GM23338 (cell line): ENCODE measurements at regions not wholly inside any gene's neighbourhood (a gene's known extent, or its start where the extent isn't known, plus 50 kb on each side); places are given as distances from the start of the nearest gene placed in this dataset.

Source experiments
- ATAC-seq: fragments of 200-7000 bp; cut with Tn5 transposase; 3 replicates; pipeline ENCODE4 v1.9.1; 2020
- DNase-seq: peaks from one replicate; pipeline ENCODE4 v3.0.0-alpha.2; 2015; ENCODE audit warnings: low spot score
- H2AFZ ChIP-seq: fragments of 200-600 bp; sonication (generic); 2 replicates; pipeline ENCODE4 v1.8.0; 2016; ENCODE audit warnings: antibody characterized with exemption, mild to moderate bottlenecking, moderate library complexity
- H3F3A ChIP-seq: fragments of 200-600 bp; sonication (generic); replicated peaks from 2 replicates; pipeline ENCODE4 v1.8.0; 2017; ENCODE audit warnings: antibody characterized with exemption, mixed run types, low read depth
- H3K27ac ChIP-seq: fragments of 200-600 bp; sonication (generic); 2 replicates; pipeline ENCODE4 v1.6.1; 2016; ENCODE audit warnings: low read depth
- H3K27me3 ChIP-seq: fragments of 200-600 bp; sonication (generic); 2 replicates; pipeline ENCODE4 v1.8.0; 2016; ENCODE audit warnings: mild to moderate bottlenecking, mixed run types, moderate library complexity; ENCODE audit not compliant: insufficient read depth
- H3K36me3 ChIP-seq: fragments of 200-600 bp; sonication (generic); 2 replicates; pipeline ENCODE4 v1.8.0; 2016; ENCODE audit warnings: mild to moderate bottlenecking; ENCODE audit not compliant: insufficient read depth
- H3K4me1 ChIP-seq: fragments of 200-600 bp; sonication (generic); 2 replicates; pipeline ENCODE4 v1.8.0; 2016; ENCODE audit warnings: mild to moderate bottlenecking, moderate library complexity; ENCODE audit not compliant: insufficient read depth
- H3K4me2 ChIP-seq: fragments of 200-600 bp; sonication (generic); 2 replicates; pipeline ENCODE4 v1.7.1; 2017; ENCODE audit warnings: mixed run types
- H3K4me3 ChIP-seq: fragments of 200-600 bp; sonication (generic); 2 replicates; pipeline ENCODE4 v1.6.1; 2016; ENCODE audit warnings: mixed run types
- H3K79me2 ChIP-seq: fragments of 200-600 bp; sonication (generic); replicated peaks from 2 replicates; pipeline ENCODE4 v1.8.0; 2017; ENCODE audit warnings: mild to moderate bottlenecking; ENCODE audit not compliant: insufficient read depth
- H3K9me2 ChIP-seq: fragments of 200-600 bp; sonication (generic); 2 replicates; pipeline ENCODE4 v1.8.0; 2017; ENCODE audit not compliant: insufficient read depth
- H4K20me1 ChIP-seq: fragments of 200-600 bp; sonication (generic); replicated peaks from 2 replicates; pipeline ENCODE4 v1.8.0; 2017; ENCODE audit warnings: mild to moderate bottlenecking; ENCODE audit not compliant: insufficient read depth
- H3K27ac Mint-ChIP-seq: 2 replicates; pipeline ENCODE4 v1.8.0; 2020; ENCODE audit warnings: inconsistent platforms, mild to moderate bottlenecking, moderate library complexity, mixed read lengths
- H3K27me3 Mint-ChIP-seq: 3 replicates; pipeline ENCODE4 v1.8.0; 2022; ENCODE audit warnings: low read depth, mild to moderate bottlenecking, moderate library complexity, mixed read lengths, inconsistent platforms; ENCODE audit not compliant: insufficient read depth, poor library complexity
- H3K36me3 Mint-ChIP-seq: 3 replicates; pipeline ENCODE4 v1.8.0; 2021; ENCODE audit warnings: low read depth, mild to moderate bottlenecking, inconsistent platforms, moderate library complexity, mixed read lengths
- H3K4me1 Mint-ChIP-seq: 3 replicates; pipeline ENCODE4 v1.8.0; 2020; ENCODE audit warnings: mild to moderate bottlenecking, inconsistent platforms, mixed read lengths
- H3K4me3 Mint-ChIP-seq: 3 replicates; pipeline ENCODE4 v1.8.0; 2021; ENCODE audit warnings: moderate library complexity, mild to moderate bottlenecking, inconsistent platforms, mixed read lengths
- H3K9me3 Mint-ChIP-seq: 3 replicates; pipeline ENCODE4 v1.8.0; 2020; ENCODE audit warnings: moderate library complexity, mild to moderate bottlenecking, inconsistent platforms, mixed read lengths
- CREB1 ChIP-seq: fragments of 250-450 bp; sonication (Bioruptor Pico); IDR thresholded peaks from 2 replicates; pipeline ENCODE4 v1.5.0; 2020; ENCODE audit warnings: low read depth, mild to moderate bottlenecking, moderate library complexity
- ETS1 ChIP-seq: IDR thresholded peaks from 2 replicates; pipeline ENCODE4 v1.6.1; 2016; ENCODE audit warnings: antibody characterized with exemption
- EZH2 ChIP-seq: fragments of 200-600 bp; sonication (generic); IDR thresholded peaks from one replicate; pipeline ENCODE4 v1.8.0; 2017; ENCODE audit warnings: antibody characterized with exemption, mild to moderate bottlenecking, low read depth; ENCODE audit not compliant: unreplicated experiment
- EZH2phosphoT487 ChIP-seq: fragments of 200-600 bp; sonication (generic); IDR thresholded peaks from one replicate; pipeline ENCODE4 v1.8.1; 2018; ENCODE audit warnings: antibody characterized with exemption; ENCODE audit not compliant: unreplicated experiment
- JUNB ChIP-seq: IDR thresholded peaks from one replicate; pipeline ENCODE4 v1.6.1; 2016; ENCODE audit warnings: antibody characterized with exemption; ENCODE audit not compliant: unreplicated experiment
- POLR2AphosphoS5 ChIP-seq: IDR thresholded peaks from 2 replicates; pipeline ENCODE4 v1.6.1; 2016; ENCODE audit warnings: antibody characterized with exemption, low read depth
- REST ChIP-seq: IDR thresholded peaks from one replicate; pipeline ENCODE4 v1.6.1; 2018; ENCODE audit warnings: antibody characterized with exemption; ENCODE audit not compliant: unreplicated experiment
- STAT1 ChIP-seq: IDR thresholded peaks from one replicate; pipeline ENCODE4 v1.6.1; 2016; ENCODE audit warnings: antibody characterized with exemption; ENCODE audit not compliant: unreplicated experiment
- ZNF114 ChIP-seq: fragments of 250-450 bp; sonication (Bioruptor Pico); IDR thresholded peaks from 2 replicates; pipeline ENCODE4 v1.5.0; 2020; ENCODE audit warnings: mild to moderate bottlenecking, moderate library complexity
- ZNF331 ChIP-seq: fragments of 250-450 bp; sonication (Bioruptor Pico); IDR thresholded peaks from 2 replicates; pipeline ENCODE4 v1.5.0; 2020; ENCODE audit warnings: low read depth, mild to moderate bottlenecking, moderate library complexity

GRCh38 chr12:131249246-131250027, 295.7 kb downstream of the ADGRD1 start:
- Histone ChIP-seq H3K36me3 (no peaks in the 10 kb centered on the region), H3K4me2 (no peak overlapping the region), H3K9me2 (no peaks in the 10 kb centered on the region), H3K79me2 (no peaks in the 10 kb centered on the region), H4K20me1 (no peaks in the 10 kb centered on the region), H3K4me3 (no peak overlapping the region), H3K27me3 (no peaks in the 10 kb centered on the region), H3K4me1 (no peaks in the 10 kb centered on the region), H3K27ac (no peak overlapping the region), H3F3A (no peaks in the 10 kb centered on the region), H2AFZ (no peak overlapping the region)
- Mint-ChIP-seq H3K9me3 (peaks cover 22% of the 10 kb centered on the region), H3K27me3 (peaks cover 11% of the 10 kb centered on the region), H3K4me3 (no peak overlapping the region), H3K36me3 (no peaks in the 10 kb centered on the region; the same call in 2 of the 3 replicates), H3K4me1 (0 out of 3 replicates have a peak, but pooled peaks cover 2% of the 10 kb centered on the region), H3K27ac (no peak overlapping the region)
- no peak for DNase-seq
- TF ChIP-seq REST: no peak
- no peak for ATAC-seq

GRCh38 chr12:131250028-131250950, 296.6 kb downstream of the ADGRD1 start:
- Mint-ChIP-seq H3K4me3 (no peak overlapping the region), H3K27ac (no peak overlapping the region), H3K9me3 (peaks cover 22% of the 10 kb centered on the region), H3K27me3 (peaks cover 11% of the 10 kb centered on the region), H3K36me3 (no peaks in the 10 kb centered on the region; the same call in 2 of the 3 replicates), H3K4me1 (0 out of 3 replicates have a peak, but pooled peaks cover 2% of the 10 kb centered on the region)
- no peak overlapping the region for H3K27ac ChIP-seq
- ATAC-seq (no peak), DNase-seq (no peak)
- no peak overlapping the region for H2AFZ ChIP-seq
- H3K4me1 ChIP-seq: no peaks in the 10 kb centered on the region
- no peaks in the 10 kb centered on the region for H3K27me3 ChIP-seq
- no peaks in the 10 kb centered on the region for H3K36me3 ChIP-seq
- H3K4me3 ChIP-seq: no peak overlapping the region
- no peaks in the 10 kb centered on the region for H3F3A ChIP-seq
- no peaks in the 10 kb centered on the region for H3K79me2 ChIP-seq
- no peak overlapping the region for H3K4me2 ChIP-seq
- H3K9me2 ChIP-seq: no peaks in the 10 kb centered on the region
- H4K20me1 ChIP-seq: no peaks in the 10 kb centered on the region
- TF ChIP-seq ZNF114 (no peak), EZH2phosphoT487 (no peak), POLR2AphosphoS5 (no peak), ZNF331 (CRISPR knock-in tag) (no peak), EZH2 (no peak), CREB1 (CRISPR knock-in tag) (no peak), REST (no peak), JUNB (no peak), ETS1 (no peak), STAT1 (no peak)
